ENCODE measurements at regions not wholly inside any gene's neighbourhood (a gene's known extent, or its start where the extent isn't known, plus 50 kb on each side); places are given as distances from the start of the nearest gene placed in this dataset.

- DNase-seq = no peak
Observed at GRCh38 chr7:94239661-94240234, 154.9 kb upstream of the COL1A2 start.

GRCh38 chr7:94240902-94241301 lies 153.8 kb upstream of the COL1A2 start:
- DNase-seq = no peak

DNA sequence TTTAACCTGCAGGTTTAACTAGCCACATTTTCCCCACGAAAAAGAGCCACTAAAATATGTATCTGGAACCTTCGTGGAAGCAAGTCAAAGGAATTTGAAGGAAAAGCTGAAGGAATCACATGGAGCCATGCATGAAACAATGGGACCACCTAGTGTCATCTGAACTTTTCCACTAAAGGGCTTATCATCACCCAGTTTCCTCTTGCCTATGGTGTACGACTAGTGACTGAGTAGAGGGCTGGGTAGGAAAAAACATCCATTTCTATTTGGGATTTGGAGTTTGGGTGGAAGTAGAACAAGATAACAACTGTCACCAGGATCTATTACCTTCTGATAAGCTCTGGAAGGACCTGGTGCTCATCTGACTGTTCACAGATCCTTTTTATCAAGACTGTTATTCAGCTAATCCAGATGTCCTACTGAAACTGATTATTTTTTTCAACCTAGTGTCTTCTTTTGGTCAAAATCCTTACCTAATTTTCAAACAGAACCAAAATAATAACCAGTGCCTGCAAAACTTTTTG lies 153.2 kb upstream of the COL1A2 start:
- DNase-seq = no peak

GRCh38 chr7:94243066-94243711 lies 151.5 kb upstream of the COL1A2 start:
- DNase-seq = no peak

DNA sequence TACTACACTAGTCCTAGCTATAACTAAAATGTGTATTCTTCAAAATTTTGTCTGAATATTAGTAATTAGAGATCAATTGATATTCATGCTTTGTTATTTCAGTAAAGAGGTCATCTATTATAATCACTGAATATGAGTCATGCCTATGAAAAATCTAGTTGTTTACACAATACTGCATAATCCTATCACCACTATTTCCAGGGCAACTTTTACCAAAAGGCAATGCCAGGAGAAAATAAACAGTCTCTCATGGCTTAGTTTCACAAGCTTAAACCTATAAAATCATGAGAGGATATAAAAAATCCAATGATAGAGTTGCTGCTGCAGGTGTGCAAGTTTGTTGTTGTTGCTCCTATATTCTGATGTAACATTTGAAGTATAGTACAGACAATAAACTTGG lies 149.9 kb upstream of the COL1A2 start:
- no peak for DNase-seq

DNA sequence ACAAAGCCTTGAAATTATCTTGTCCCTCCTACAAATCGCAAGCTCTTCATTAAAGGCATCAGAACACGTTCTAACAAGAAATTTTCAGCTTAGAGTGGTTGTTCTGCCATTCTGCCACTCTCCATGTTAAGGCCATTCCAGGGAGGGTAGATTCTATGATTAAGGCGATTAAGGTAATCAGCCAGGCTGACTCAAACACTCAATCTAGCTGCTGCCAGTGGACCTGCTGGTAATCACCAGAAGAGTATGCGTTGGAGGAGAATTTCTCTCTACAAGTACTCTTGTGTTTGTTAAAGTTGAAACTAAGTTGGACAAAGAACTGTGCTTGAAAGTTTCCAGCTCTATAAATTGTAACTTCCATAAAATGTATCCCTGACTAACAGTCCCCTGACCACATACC lies 149.2 kb upstream of the COL1A2 start:
- no peak for DNase-seq

- DNase-seq = no peak
Observed at GRCh38 chr7:94247970-94248369, 146.7 kb upstream of the COL1A2 start.

- DNase-seq = no peak
Observed at GRCh38 chr7:94249631-94250030, 145.1 kb upstream of the COL1A2 start.

- DNase-seq = no peak
Observed at GRCh38 chr7:94250124-94250523, 144.6 kb upstream of the COL1A2 start.

DNA sequence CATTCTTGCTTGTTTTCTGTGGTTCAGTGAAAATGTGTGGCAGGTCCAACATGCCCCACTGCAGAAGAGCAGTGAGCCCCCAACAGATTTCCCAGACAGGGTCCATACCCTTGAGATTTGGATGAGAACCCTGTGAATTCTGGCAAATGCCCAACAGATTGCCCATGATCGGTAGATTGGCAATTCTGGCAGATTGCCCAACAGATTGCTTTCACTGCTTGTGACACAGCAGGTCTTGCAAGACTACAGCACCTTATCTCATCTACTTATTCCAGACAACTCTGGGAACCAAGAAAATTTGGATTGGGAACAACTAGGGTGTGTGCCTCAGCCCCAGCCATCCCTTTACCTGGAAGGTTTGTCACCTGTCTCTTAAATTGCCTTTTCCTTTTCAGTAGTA lies 143.7 kb upstream of the COL1A2 start:
- no peak for DNase-seq

GRCh38 chr7:94252124-94252523 lies 142.6 kb upstream of the COL1A2 start:
- no peak for DNase-seq

DNA sequence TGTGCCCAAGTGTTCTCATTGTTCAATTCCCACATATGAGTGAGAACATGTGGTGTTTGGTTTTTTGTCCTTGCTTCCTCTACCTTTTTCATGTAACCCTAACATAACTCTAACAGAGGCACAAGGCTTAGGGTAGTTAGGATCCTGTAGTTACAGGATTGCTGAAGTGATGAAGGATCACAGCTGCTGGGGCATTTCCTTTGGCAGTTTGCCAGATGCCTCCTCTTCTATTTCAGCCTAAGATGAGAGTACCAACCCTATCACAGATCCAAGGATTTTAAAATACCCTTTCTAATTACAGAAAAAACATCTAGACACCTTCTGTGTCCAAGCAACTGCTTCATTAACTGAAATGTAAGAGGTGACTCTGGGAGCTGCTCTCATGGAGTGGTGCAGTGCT lies 141.7 kb upstream of the COL1A2 start:
- no peak for DNase-seq

GRCh38 chr7:94253686-94254085 lies 141.0 kb upstream of the COL1A2 start:
- DNase-seq = no peak

DNA sequence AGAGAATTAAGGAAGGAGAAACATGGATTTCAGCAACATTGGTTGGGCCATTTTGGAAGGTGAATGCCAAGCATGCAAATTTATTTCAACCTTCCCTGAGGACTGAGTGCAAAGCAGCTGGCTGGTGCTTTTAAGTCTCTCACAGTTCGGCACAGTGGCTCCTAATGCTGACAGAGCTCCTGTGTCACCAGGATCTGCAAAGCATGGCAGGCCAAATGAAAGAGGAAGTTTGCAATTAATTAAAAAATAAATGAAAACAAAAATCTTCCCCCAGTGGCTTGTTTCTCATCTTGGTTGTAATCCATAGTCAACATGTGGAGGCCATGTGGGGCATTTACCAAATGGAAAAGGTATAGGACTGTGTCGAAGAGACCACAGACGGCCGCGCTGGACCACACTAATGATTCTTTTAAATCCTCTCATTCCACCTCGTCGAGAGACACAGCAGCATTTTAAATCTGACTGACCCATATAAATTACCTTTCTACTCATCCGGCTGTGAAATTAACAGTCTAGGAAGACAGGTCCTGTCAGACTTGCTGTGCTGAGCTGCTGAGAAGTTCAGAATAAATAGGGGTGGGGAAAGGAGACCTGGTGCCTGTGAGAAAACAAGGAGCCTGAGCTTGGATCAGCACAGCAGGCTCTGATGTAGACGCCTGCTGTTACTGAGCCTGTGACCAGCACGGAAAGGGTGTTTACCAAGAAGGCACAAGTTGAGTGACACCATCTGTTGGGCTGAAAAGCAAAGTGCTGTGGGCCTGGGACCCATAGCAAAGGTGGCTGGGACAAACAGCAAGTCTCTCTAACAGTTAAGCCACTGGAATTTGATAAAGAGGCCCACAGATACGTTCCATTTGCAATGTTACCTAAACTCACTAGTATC lies 136.0 kb upstream of the COL1A2 start:
- no peak for DNase-seq

DNA sequence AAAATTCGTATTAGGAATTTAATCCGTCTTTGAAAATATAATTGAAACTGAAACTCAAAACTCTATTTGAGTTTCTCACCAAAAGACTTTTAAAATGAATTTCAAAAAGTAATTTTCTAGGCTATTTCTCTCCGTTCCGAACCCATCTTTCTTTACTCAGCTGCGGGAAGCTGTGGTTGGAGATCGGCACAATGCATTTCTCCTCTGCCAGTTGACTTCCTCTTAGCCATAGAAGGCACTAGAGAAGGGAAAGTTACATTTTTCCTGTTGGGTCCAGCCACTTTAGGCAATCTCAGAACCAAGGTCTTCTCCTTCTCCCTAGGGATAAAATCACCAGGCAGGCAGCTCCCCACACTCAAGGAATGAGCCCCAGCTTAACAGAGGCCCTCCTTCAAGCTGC lies 133.6 kb upstream of the COL1A2 start:
- DNase-seq = no peak

GRCh38 chr7:94264756-94265155 lies 129.9 kb upstream of the COL1A2 start:
- DNase-seq = no peak

DNA sequence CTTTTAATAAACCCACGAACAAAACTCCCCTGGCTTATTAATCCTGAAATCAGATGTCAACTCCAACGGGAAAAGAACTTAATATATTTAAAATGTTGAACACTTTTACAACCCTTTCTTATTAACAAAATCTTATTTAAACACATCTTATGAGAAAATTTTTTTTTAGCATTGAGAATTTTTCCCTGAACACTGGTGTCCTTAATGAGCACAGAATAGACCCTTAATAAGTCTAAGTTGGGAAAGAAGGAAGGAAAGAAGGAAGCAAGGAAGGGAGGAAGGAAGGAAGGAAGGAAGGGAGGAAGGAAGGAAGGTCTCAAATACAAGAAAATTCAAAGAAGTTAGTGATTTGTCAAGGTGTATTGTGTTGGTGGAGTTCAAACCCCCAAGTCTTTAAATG lies 129.2 kb upstream of the COL1A2 start:
- DNase-seq = no peak

- no peak for DNase-seq
Observed at GRCh38 chr7:94266238-94266644, 128.5 kb upstream of the COL1A2 start.

DNA sequence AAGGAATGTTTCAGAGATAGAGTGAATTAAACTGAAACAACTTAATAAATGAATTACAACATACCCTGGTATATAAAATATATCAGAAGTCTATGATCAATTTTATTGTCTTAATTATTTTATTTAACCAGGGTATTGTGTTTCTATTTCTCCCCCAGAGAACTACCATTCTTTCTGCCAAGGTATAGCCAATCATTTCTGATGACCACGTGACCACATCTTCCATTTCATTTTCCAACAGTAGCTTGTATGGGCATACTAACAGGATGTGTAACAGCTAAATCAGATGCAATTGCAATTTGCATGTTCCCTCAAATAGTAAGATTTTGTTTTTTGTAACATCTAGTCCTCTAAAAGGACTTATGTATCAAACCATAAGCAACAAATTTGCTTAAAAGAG lies 123.9 kb upstream of the COL1A2 start:
- no peak for DNase-seq

DNA sequence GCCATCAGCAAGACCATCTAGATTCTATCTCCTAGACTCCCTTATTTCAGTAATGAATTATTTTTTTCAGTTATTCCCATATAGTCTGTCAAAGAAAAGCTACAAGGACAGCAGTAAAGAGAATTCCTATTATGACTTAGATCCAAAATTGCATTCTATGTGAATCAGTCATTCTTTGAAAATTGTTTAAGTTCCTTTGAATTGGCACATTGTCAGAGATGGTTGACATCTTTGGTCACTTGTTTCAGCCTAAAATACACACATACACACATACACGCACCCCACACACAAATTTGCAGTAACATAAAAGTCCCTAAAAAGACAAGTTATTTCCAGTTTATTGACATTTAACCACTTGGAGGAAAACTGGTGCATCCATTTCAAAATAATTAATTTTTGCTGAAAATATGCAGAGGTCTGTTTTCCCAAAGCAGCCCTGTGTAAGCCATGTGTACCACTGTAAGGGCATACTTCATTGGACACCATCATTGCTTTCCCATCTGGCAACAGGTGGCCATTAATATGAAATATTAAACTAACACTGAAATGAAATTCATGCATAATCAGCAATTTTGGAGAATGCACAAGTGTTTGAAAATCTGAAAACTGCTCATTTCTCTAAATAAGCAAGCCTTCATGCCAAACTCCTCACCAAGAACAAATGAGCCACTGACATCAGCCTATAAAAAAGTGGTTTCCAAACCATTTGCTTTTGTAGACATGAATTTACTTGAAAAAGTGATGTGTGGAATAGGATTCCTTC lies 121.7 kb upstream of the COL1A2 start:
- DNase-seq = no peak

GRCh38 chr7:94274828-94275227 lies 119.9 kb upstream of the COL1A2 start:
- no peak for DNase-seq

- DNase-seq = no peak
Observed at GRCh38 chr7:94276027-94276426, 118.7 kb upstream of the COL1A2 start.

DNA sequence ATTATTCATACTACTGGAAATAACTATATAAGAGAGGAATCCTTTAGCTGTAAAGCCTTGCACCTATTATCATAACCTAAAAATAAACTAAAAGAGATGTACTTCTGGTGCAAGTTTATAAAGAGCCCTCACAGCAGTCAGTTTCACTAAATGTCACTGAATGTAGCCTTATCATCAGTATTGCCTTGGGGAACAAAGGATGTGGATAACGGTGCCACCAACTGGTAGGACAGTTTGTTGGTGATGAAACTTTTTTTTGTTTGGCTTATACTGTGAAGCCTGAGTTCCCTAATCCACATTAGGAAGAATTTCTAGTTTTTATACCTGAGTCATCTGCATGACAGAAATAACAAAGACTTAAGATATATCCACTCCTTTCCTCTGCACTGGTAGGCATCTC lies 117.9 kb upstream of the COL1A2 start:
- DNase-seq = no peak
